ENCODE measurements at regions not wholly inside any gene's neighbourhood (a gene's known extent, or its start where the extent isn't known, plus 50 kb on each side); places are given as distances from the start of the nearest gene placed in this dataset.

DNA sequence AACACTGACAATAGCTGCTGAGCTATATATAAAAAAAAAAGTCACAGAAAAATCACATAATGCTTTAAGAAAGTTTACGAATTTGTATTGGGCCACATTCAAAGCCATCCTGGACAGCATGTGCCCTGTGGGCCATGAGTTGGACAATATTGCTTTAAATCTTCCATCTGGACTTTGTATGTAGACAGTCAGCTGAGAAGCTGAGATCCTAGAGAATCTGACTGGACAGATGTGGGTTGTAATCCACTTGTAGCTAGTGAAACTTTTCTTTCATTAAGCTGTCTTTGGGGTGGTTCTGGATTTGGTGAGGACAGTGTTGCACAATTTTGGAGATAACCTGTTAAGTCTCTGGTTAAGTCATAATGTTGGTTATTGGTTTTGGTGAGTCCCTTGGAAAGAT lies 824.5 kb downstream of the CCSER2 start:
- H3K36me3 ChIP-seq: no peaks in the 10 kb centered on the region
- ATAC-seq (no peak), DNase-seq (no peak)
- no peaks in the 10 kb centered on the region for H3K4me1 ChIP-seq
- 56 to 74% methylated on average over 1 of the region's 1 CpG for WGBS, 2 donors
- TF ChIP-seq CTCF (IDR thresholded peaks at IDR 0.05): no peak
- intact Hi-C loops (cut with DNase I): no loop called here
- H3K4me3 ChIP-seq: no peak overlapping the region
- H3K9me3 ChIP-seq: no peaks in the 10 kb centered on the region
- H3K27ac ChIP-seq: no peak overlapping the region
- no peaks in the 10 kb centered on the region for H3K27me3 ChIP-seq

GRCh38 chr10:85157206-85157605 lies 828.8 kb downstream of the CCSER2 start:
- ATAC-seq (no peak), DNase-seq (no peak)
- intact Hi-C loops (cut with DNase I): no loop called here
- no peak overlapping the region for H3K4me3 ChIP-seq
- no peaks in the 10 kb centered on the region for H3K27me3 ChIP-seq
- 78 to 90% methylated on average over 4 of the region's 4 CpGs for WGBS, 2 donors
- no peaks in the 10 kb centered on the region for H3K4me1 ChIP-seq
- TF ChIP-seq CTCF (IDR thresholded peaks at IDR 0.05): no peak
- H3K36me3 ChIP-seq: no peaks in the 10 kb centered on the region
- H3K9me3 ChIP-seq: no peaks in the 10 kb centered on the region
- no peak overlapping the region for H3K27ac ChIP-seq

DNA sequence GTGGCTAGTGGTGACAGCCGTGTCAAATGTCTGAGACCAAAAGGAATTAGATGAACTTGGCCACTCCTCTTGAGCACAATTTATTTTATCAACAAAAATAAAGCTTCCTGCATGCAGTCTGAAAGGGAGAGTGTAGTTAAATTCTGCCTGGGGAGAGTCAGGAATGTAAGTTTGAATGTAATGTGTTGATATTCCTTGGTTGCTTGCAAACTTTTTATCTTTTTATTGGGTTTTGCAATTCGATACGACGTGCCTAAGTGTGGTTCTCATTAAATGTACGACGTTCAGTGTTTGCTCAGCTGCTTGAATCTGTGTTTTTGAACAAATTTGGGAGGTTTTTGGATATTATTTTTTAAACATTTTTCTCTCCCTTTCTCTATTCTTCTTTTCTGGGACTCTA lies 839.9 kb downstream of the CCSER2 start:
- H3K27ac ChIP-seq: no peak overlapping the region
- H3K4me3 ChIP-seq: no peak overlapping the region
- no peak for ATAC-seq
- no peaks in the 10 kb centered on the region for H3K4me1 ChIP-seq
- intact Hi-C loops (cut with DNase I): no loop called here
- H3K36me3 ChIP-seq: no peaks in the 10 kb centered on the region
- no peaks in the 10 kb centered on the region for H3K9me3 ChIP-seq
- no peak for DNase-seq
- no peak for TF ChIP-seq CTCF (IDR thresholded peaks at IDR 0.05)
- 68 to 73% methylated on average over 6 of the region's 6 CpGs for WGBS, 2 donors
- peaks cover 0 to 3% (median 0%) of the 10 kb centered on the region in 7 donors for H3K27me3 ChIP-seq

DNA sequence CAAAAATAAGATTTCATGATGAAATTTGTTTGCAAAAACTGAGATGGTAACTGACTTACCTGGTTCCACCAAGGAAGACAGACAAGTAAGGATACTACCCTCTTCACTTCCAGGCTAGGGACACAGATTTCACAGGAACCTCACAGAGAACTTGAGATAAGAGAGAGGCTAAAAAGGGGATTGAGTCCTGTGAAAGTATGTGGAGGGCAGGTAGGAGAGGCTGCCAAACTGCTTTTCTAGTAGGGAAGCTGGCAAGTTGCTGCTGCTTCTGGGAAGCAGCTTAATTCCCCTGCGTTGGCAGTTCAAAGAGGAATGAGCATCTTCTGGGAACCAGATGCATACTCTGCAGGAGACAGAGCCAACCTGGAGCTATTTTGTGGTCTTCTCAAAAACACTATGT lies 841.6 kb downstream of the CCSER2 start:
- Histone ChIP-seq H3K4me1 (no peaks in the 10 kb centered on the region), H3K4me3 (no peak overlapping the region), H3K36me3 (no peaks in the 10 kb centered on the region), H3K27me3 (peaks cover 0 to 3% (median 0%) of the 10 kb centered on the region in 7 donors), H3K27ac (no peak overlapping the region), H3K9me3 (no peaks in the 10 kb centered on the region)
- ATAC-seq (no peak), DNase-seq (no peak)
- intact Hi-C loops (cut with DNase I): no loop called here
- no peak for TF ChIP-seq CTCF (IDR thresholded peaks at IDR 0.05)
- 52 to 55% methylated on average over 1 of the region's 1 CpG for WGBS, 2 donors

DNA sequence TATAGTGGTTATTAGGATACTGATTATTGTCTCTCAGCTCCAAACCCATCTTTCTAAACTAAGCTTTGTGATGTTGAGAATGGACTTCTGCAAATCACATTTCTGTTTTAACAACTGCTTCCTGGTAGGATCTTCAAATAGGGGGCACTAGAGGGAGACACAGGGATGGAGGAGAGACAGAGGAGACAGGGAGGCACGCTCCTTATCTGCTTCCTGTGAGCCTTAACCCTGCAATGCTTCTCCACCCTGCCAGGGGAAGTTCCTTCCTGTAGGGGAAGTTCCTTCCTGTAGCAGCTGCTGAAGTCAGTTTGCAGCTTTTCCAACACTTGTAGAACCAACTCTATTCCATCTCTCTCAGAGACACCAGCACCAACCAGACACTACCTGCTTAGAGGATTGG lies 847.2 kb downstream of the CCSER2 start:
- H3K27ac ChIP-seq: no peak overlapping the region
- no peaks in the 10 kb centered on the region for H3K9me3 ChIP-seq
- 5 to 26% methylated on average over 1 of the region's 1 CpG for WGBS, 2 donors
- no peak for ATAC-seq
- no peak for DNase-seq
- H3K27me3 ChIP-seq: peaks cover 0 to 2% (median 0%) of the 10 kb centered on the region in 7 donors
- no peak overlapping the region for H3K4me3 ChIP-seq
- no peak for TF ChIP-seq CTCF (IDR thresholded peaks at IDR 0.05)
- intact Hi-C loops (cut with DNase I): no loop called here
- H3K36me3 ChIP-seq: no peaks in the 10 kb centered on the region
- H3K4me1 ChIP-seq: no peaks in the 10 kb centered on the region
